ENCODE measurements at regions not wholly inside any gene's neighbourhood (a gene's known extent, or its start where the extent isn't known, plus 50 kb on each side); places are given as distances from the start of the nearest gene placed in this dataset.

DNA sequence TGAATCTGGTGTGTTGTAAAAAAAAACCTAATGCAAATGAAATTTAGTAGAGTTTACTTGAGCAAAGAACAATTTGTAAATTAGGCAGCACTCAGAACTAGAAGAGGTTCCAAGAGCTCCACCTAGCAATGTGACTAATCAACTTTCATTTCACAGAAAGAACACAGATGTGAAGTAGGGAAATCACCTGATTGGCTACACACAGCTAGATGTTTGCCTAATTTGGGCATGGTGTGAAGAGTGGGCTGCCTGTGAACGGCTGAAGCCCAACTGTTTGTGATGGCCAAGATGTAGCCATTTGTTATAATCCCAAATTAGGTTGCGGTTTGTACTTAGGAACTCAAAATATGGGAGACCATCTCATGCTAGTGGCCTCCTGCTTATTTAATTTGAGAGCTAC lies 724.4 kb upstream of the SLITRK5 start:
- DNase-seq (ENCODE audit: low read depth): no peak

DNA sequence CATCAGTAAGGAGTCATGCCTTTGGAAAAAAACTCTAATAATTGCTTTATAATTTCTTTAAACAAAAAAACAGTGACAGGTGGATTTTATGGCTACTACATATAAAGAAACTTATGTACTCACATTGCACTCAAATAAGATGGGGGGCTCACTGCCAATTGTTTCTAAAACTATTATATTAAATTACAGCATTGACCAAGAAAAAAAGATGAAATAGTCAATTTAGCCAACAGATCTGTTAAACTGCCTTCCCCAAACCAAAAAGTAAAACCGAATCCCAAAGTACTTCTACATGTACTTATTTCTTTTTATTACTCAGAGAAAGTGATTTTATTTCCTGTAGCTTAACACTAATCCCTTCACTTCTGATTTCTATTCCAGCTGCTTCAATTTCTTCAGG lies 716.8 kb upstream of the SLITRK5 start:
- no peak for DNase-seq (ENCODE audit: low read depth)

DNA sequence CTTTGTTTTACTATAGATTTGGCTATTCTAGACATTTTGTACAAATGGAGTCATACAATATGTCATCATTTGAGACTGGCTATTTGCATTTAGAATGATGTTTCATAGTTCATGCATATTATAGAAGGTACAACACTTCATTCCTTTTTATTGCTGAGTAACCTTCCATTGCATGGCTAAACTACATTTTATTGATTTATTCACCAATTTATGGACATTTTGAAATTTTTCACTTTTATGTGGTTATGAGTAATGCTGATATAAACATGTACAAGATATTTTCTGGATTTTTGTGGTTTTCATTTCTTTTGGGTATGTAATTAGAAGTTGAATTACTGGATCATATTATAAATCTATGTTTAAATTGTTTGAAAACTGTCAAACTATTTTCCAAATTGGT lies 710.3 kb upstream of the SLITRK5 start:
- DNase-seq (ENCODE audit: low read depth): no peak

- DNase-seq (ENCODE audit: low read depth): no peak
Measured at GRCh38 chr13:86974251-86974994, 696.7 kb upstream of the SLITRK5 start.

DNA sequence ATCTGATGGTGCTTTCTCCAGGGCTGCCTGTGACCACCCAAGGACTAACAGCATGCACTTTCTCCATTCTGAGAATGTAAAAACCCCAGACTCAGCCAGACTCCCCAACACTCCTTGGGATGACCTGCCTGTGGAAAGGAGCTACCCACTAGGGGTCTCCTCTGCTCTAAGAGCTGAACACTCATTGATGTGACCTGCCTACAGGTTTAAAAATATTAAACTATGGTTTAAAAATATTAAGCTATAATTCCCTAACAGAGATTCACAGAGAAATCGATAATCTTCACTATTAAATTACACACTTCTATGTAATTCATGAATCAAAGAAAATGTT lies 696.2 kb upstream of the SLITRK5 start:
- no peak for DNase-seq (ENCODE audit: low read depth)

DNA sequence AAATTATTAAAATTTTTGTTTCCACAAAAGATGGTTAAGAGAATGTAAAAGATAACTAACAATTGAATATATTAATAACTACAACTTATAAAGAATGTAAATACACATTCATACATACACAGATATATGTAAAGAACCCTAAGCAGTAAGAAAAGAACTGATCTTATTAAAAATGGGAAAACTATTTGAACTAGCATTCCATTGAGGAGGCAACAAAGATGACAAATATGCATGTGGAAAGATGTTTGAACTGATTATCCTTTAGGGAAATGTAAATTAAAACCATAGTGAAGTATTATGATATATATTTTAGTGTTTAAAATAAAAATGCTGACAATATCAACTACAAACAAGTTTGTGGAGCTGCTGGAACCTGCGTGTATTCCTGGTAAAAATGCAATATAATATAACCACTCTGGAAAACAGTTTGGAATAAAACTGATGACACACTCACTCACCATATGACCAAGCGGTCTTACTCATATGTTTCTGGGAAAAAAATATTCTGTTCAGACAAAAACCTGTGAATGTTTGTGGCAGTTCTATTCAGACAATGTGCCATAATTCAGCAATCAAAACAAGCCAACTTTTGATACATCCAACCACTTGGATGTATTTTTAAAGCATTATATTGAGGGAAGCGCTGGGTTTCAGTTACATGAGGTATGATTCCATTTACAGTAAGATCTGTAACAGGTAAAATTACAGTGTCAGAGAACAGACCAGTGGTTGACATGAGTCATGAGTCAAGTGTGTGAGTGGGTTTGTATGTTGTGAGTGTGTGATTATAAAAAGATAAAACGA lies 694.4 kb upstream of the SLITRK5 start:
- no peak for DNase-seq (ENCODE audit: low read depth)

GRCh38 chr13:86986448-86986847 lies 684.7 kb upstream of the SLITRK5 start:
- no peak for DNase-seq (ENCODE audit: low read depth)

DNA sequence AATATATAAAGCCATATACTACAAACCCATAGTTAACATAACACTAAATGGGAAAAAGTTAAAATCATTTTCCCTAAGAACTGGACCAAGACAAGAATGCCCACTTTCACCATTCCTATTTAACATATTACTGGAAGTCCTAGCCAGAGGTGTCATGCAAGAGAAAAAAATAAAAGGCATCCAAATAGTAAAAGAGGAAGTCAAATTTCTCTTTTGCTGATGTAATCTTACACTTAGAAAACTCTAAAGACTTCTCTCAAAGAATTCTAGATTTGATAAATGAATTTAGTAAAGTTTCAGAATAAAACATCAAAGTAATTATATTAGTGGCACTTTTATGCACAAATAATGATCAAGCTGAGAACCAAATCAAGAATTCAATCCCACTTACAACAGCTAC lies 678.9 kb upstream of the SLITRK5 start:
- no peak for DNase-seq (ENCODE audit: low read depth)

DNA sequence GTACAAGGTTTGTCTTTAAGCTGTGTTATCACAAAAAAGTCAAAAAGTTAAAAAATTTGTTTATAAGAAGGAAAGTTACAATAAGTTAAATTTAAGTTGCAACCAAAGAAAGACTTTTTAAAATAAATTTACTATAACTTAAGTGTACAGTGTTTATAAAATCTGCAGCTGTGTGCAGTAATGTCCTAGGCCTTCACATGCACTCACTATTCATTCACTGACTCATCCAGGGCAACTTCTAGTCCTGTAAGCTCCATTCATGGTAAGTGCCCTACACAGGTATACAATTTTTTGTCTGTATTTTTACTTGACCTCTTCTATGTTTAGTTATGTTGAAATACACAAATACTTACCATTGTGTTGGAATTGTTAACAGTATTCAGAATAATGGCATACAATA lies 667.9 kb upstream of the SLITRK5 start:
- DNase-seq (ENCODE audit: low read depth): no peak

- no peak for DNase-seq (ENCODE audit: low read depth)
Measured at GRCh38 chr13:87005511-87005910, 665.7 kb upstream of the SLITRK5 start.

DNA sequence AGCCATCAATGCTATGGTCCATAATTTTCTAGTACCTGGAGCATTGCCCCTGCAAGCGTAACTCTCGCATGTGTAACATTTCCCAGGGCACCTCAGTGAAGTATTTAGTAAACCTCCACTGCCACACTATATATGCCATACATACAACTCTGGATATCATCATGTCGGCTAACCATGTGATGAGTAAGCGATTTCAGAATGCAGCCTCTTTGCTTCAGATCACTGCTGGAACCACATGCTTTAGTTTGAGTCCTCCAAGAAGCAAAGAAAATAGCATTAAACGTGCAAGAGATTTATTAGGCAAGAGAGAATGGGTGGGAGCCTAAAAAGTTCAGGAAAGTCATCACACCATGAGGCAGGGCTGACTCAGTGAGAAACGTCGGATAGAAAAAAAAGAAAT lies 635.6 kb upstream of the SLITRK5 start:
- no peak for DNase-seq (ENCODE audit: low read depth)

GRCh38 chr13:87042946-87043345 lies 628.2 kb upstream of the SLITRK5 start:
- no peak for DNase-seq (ENCODE audit: low read depth)

DNA sequence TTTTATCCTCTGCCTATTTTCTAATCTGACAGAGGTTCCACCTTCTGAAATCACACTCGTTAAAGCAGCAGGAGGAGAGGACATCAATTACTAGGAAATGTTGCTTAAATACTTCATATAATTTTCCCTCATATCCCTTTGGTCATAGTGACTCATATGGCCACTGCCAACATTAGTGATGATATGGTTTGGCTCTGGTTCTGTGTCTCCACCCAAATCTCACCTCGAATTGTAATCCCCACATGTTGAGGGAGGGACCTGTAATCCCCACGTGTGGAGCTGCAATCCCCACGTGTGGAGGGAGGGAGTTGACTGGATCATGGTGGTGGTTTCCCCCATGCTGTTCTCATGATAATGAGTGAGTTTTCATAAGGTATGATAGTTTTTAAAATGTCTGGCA lies 618.4 kb upstream of the SLITRK5 start:
- no peak for DNase-seq (ENCODE audit: low read depth)

GRCh38 chr13:87057807-87058520 lies 613.2 kb upstream of the SLITRK5 start:
- DNase-seq (ENCODE audit: low read depth): no peak

GRCh38 chr13:87058786-87059329 lies 612.3 kb upstream of the SLITRK5 start:
- DNase-seq (ENCODE audit: low read depth): no peak

DNA sequence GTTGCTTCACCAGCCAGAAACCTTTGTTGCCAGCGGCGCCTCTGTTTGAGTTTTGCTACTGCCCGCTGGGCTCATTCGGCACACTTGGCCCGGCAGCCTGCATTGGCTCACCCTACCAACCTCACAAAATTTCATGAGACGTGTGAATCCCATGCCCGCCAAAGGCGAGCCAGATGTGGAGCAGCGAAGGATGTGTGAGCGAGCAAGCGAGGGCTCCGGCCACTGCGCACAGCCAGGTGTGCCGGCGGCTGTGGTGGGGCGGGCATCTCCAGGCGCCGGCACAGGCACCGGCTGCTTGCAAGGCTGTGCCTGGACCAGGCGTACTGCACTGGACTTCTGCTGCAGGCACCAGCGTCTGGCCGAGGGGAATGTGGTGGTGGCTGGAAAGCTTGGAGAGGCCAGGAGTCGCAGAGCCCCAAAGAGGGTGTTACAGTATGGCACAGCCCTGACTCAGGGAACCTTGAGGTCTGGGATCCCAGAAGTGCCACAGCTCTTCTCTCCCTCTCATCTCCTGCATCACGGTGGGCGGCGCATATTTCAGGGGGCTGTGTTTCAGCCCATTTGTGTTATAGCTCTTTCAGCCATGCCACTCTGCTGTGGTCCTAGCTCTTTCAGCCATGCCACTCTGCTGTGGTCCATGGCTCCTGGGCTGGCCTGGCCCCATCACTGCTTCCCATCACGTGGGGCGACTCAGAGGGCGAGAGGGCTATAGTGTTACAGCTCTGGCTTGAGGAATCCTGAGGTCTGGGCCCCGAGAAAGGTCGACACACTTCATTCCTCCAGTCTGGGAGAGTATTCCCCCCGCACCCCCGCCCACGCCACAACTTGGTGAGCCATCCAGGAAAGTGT lies 592.0 kb upstream of the SLITRK5 start:
- DNase-seq (ENCODE audit: low read depth): no peak

GRCh38 chr13:87080100-87080779 lies 590.9 kb upstream of the SLITRK5 start:
- DNase-seq (ENCODE audit: low read depth): no peak

DNA sequence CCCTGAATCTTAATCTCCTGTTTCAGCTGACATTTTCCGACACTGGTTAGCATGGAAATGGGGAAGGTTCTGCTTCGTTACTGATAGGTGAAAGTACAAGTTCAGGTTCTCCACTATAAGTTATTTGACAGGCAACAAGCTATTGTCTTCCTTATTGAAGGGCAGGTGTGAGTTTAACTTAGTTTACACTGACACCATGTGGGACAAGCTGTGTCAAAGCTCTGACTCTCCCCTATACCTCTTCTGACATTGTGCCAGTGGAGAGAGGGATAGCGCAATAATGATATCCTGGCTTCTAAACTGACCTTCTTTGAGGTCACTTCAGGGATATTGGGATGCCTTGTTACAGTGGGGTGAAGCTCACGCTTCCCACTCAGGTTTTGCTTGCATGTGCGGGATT lies 587.0 kb upstream of the SLITRK5 start:
- no peak for DNase-seq (ENCODE audit: low read depth)

DNA sequence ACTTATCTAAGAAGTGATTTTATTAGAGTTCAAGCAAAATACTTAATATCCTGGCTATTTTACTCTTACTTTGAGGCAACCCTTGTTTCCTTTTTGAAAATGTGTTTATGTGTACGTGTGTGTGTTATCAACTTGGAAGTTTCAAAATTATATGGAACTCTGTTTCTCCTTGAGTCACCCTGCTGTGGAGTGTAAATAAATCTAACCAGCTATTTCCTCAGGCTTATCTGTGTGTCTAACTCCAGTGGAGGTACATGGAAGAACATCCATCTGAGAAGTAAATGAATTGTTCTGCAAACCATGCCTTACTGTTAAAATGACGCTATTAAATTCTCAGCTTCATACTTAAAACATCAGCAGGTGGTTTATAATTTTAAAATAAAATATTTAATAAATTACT lies 583.4 kb upstream of the SLITRK5 start:
- DNase-seq (ENCODE audit: low read depth): no peak

DNA sequence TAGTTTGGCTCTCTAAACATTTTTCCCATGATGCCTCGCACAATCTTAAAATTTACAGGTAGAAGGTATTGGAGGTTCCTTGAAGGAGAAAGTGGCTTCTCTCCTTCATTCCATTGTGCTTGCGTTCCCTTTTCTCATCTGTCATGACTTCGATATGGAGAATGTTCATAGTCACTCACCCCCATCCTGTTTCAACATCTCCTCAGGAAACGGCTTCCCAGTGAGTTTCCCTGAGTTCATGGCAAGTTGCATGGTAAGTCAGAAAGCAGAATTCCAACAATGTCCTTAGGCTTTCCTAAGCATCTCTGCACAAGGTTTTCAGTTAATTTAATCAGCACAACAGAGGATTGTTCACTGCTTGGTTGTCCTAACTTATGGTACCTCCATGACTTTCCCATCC lies 581.8 kb upstream of the SLITRK5 start:
- no peak for DNase-seq (ENCODE audit: low read depth)

DNA sequence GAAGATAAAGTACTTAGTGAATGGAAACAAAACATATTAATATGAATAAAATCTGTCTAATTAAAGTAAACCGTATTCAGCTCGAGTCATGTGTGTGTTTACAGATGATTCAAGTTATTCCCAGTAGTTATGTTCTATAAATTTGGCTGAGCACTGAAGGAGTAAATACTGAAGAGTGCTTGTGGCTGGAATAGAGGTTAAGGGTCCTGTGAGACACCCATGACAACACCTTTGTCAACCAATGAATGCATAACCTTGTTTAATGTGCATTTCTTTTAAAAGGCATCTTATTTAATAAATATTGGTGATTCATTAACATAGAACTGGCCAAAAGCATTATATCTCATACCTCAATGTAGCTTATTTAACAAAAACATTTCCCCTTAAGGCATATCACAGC lies 577.8 kb upstream of the SLITRK5 start:
- no peak for DNase-seq (ENCODE audit: low read depth)

Measured in CMK (cell line).